HG02981 (cell line): ENCODE measurements at regions not wholly inside any gene's neighbourhood (a gene's known extent, or its start where the extent isn't known, plus 50 kb on each side); places are given as distances from the start of the nearest gene placed in this dataset.
A peak's percentile ranks its signal among the peaks of the same experiment; 100 is the strongest.

Source experiments
- ATAC-seq: cut with Tn5 transposase; IDR thresholded peaks from one replicate; pipeline ENCODE4 v1.9.1; 2021; ENCODE audit warnings: mild to moderate bottlenecking, moderate library complexity; ENCODE audit not compliant: unreplicated experiment

DNA sequence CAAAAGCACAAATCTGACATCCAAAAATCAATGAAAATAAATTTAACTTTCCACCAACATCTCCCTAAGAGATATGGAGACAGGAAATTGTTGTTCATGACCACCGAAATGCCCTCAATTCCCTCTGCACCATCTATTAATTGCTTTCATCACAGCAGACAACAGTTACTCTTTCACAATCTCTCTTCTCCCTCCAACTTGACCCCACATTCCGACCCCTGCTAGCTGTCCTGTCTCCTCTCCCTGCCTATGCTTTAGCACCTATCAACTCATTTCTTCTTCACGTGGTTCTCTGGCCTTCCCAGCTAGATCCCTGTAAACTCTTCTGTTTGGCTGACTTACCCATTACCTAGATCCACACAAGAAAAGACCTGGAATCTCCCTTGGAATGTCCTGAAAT lies 173.9 kb upstream of the ADAMTS9 start:
- no peak for ATAC-seq

DNA sequence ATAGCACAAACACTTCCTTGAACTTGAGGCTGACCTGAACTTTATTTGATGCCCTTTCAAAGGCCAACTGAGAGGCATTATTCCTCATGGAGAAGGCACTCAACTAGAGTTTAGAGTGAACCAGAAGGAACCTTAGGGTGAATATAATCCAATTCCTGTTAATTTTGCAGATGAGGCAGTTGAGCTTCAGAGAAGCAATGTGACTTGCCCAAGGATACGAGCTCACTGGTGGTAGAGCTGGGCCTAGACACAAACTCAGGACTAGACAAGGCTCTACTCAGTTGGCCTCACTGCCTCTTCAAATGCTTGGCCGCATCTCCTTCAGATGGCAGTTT lies 172.7 kb upstream of the ADAMTS9 start:
- no peak for ATAC-seq

DNA sequence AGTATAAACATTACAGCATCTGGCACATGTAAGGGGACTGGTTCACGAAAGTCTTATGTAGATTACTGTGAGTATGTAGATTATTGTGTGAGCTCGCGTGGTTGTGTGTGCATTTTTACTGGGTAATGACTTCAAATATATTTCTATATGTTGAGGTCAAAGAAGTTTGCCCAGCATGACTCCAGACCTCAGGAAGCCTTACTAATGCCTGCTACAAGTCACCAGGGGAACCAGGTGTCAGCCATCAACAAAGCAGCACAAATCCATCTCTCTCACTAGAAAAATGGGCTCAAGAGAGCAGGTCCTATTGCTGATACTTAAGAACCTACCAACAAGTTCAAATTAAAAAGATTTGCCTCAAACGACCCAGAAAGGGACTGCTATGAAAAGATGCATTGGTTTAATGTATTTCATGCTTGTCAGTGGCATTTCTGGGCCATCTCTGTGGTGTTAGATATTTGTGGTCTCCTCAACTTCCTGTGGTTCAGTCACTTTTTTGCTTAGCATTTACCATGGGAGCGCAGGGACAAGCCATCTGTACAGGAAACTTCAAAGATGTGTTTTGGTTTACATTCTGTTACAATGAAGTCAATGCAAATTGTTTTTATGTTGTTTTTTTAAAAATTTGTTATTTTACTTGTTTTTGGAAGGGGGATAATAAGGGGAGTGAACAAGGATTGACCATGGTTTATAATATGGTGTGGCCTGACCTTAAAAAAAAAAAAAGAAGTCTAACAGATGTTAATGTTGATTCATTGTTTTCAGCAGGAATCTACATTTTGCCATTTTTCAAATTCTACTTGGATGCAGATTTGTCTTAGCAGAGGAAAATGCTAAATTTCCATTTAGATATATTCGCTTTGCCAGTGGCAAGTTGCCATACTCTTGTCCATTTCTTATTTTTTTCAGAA lies 172.1 kb upstream of the ADAMTS9 start:
- ATAC-seq = no peak

DNA sequence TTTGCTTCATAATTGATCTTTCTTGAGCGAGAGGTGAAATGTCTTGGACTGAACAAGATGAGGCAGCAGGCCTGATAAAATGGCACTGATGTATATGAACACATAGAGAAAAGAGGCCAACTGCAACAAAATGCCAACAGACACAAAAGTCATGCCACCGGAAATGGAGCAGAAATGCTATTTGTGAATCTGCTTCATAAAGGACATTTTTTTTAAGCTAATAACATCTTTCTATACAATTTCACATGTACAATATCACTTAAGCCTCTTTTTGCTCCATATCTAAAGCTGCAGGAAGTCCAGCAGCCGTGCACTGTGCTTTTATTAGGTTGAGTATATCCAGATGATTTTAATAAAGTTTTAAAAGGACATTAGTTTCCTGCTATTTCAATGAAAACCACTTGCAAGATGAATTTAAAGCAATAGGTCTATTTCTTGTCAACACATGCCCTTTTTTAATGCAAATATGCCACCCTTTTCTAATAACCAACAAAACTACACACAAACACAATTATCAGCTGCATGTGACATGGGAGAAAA lies 169.2 kb upstream of the ADAMTS9 start:
- no peak for ATAC-seq

DNA sequence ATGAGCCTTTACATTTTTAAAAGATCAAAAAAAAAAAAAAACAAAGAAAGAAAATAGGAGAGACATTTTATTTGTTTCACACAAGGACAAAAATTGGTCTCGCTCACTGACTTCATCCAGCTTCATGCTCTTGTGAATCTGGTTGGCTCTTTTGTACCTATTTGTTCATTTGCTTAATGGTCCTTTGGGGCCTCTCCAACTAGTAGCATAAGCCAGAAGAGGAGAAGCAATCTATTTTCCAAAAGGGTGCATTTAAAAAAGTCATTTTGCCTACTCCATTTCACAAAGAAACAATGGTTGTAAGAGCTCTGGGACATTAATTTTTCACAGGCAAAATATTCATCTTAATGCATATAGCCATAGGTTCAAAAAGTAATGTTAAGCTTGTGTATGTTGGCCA lies 168.3 kb upstream of the ADAMTS9 start:
- no peak for ATAC-seq

DNA sequence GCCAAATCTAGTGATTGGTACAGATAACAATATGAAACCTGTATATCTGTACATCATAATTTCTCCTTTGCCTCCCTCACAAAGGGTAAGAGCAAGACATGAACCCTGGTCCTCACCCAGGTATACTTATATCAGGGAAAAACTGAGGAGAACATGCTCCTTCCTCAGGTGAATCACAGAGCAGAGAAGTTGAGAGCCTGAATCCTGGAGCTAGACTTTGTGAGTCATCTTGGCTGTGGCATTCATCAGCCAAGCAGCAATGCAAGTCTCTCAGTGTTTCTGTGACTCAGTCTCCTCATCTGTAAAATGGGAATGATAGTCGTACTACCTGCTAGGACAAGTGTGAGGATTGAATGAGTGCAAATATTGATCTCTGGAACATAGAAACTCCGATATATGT lies 165.7 kb upstream of the ADAMTS9 start:
- no peak for ATAC-seq

DNA sequence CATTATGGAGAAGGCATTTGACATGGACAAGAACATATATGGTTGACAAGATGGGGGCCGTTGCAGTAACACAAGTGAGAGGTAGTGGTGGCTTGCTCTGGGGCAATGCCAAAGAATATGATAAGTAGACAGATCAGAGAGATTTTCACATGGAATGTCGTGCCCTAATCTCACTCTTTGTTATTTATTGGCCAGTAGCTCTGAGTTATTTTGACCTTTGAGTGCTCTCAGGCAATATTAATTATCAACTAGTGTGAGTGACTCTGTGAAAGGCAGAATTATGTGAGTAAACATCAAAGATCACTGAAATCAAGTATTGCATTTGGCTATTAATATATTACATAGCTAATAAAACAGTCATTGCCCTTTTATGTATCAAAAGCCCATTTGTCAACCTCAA lies 164.9 kb upstream of the ADAMTS9 start:
- ATAC-seq = no peak

DNA sequence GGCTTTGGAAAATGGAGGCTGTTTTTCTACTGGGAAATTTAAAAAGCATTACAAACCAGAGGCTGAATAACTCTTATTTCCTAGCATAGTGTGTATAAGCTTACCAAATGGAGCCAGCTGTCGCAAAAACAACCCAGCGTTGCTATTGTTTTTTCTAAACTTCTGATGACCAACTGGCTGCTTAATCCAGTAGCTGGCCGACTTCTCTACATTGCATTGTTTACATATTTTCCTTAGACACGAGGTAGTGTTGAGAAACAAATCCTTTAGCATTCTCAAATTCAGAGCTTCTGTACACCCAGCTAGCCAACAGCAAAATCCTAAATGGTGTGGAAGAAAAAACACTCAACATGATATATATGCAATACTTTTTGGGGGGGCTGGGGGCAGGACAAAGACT lies 161.0 kb upstream of the ADAMTS9 start:
- ATAC-seq = no peak

DNA sequence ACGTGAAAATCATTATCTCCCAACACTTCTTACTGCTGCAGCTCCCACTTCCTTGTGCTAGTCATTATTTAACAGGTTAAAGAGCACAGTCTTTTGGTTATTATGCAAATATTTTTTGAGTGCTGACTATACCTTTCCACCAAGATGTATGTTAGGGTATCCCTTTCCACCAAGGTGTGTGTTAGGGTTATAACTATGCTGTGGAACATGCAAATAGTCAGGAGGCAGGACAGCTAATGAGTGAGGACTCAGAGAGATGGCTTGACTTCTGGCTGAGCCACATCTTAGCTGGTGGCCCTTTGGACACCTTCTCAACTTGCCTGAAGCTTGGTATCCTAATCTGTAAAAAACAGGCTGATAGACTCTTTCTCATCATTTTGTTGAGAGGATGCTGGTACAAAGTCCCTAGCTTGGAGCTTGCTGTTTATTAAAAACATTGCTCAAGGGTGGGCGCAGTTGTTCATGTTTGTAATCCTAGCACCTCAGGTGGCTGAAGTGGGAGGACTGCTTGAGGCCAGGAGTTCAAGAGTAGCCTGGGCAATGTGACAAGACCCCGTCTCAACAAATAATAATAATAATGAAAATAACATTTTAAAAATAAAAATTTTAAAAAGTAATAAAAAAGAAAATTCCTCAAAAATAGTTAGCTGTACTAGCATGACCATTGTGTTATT lies 160.5 kb upstream of the ADAMTS9 start:
- no peak for ATAC-seq

DNA sequence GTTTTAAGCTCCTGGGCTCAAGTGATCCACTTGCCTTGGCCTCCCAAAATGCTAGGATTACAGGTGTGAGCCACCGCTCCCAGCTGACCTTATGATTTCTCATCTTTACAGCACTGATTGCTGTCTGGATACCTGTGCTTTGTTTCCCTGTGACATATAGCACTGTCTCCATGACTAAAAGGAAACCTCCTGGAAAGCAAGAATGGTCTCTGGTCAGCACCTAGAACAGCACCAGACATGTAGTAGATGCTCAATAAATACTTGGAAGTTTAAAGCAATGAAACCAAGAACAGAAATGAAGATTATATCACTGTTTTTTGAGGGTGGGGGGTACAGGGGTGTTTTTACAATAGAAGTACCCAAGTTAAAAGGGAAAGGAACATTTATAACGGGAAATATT lies 156.8 kb upstream of the ADAMTS9 start:
- no peak for ATAC-seq

DNA sequence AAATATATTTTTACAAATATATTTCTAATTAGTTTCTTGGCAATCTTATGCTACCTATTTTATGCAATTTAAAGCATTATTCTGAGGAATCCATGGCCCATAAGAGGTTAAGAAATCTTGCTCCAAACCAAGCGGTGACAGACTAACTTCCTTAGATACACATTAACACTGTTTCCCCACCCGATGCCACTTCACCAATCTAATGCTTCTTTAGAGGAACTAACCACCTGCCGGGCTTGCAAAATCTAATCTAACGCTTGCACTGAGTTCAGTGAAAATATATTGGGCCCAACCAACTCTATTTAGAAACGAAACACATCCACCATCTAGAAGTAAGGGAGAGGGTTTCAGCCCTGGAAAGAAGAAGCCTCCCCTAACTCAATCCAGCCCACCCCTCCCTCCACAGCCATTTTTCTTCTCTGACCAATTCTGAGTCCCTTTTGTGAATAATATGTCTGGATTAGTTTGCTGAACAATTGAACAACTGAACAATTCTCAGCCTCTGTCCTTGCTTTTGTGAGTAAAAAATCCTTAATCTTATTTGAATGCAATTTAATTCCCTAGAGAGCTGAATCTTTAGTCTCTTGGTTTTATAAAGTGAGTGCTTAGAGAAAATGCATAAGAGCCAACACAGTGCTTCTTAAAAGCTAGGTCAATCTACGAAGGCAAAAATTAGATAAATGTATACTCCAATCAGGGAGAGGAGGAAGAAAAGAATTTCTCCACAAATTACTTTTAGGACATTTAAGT lies 150.4 kb upstream of the ADAMTS9 start:
- no peak for ATAC-seq

DNA sequence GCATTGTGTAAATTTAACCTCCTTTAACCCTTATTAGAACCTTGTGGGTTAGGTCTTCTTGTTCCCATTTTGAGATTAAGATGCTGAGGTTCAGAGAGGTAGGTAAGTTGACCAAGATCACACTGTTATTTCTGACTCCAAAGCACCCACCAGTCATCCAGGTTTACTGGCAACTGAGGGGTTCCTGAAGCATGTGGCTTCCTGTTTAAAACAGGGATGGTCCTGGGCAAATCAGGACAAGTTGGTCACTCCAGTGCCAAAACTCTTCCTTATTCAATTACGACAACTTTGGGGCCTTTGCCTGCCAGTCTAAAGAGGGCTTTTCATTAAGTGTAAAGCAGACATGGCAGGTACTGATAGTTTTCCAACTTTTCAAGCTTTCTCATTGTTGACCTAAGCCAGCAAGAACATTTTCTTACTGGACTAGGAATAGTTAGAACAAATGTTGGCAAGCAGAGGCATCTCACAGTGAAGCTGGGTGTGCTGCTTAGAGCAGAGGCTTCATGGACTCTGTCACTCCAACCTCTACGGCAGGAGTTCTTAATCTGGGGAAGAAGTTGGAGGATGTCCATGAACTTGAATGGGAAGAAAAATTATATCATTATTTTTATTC lies 149.4 kb upstream of the ADAMTS9 start:
- no peak for ATAC-seq

DNA sequence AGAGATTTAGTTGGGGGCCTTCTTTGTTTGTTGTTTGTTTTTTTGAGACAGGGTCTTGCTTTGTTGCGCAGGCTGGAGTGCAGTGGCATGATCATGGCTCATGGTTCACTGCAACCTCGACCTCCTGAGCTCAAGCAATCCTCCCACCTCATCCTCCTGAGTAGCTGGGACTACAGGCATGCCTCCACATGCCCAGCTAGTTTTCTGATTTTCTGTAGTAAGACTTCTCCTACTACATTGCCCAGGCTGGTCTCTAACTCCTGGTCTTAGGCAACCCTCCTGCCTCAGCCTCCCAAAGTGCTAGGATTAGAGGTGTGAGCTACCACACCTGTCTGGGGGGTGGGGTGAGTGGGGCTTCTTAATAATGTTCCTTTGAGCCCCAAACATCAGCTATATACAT lies 148.3 kb upstream of the ADAMTS9 start:
- ATAC-seq = no peak

DNA sequence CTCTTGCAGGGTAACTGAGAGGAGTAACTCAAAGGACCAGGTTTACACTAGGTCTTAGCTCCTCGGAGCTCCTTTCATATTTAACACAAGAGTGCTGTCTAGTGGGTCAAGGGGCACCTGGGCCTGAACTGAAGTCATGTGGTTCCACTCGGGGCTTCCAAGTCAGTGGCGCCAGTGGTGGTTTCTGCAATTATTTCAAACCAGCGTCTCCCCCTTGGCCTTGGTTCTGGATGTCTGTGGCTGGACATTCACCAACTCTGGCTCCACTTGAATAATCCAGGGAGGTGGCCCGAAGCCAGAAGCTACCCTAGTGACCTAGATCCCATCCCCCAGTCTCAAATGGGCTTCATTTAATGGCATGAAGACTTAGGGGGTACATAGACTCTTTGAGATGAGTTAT lies 144.3 kb upstream of the ADAMTS9 start:
- ATAC-seq = no peak

DNA sequence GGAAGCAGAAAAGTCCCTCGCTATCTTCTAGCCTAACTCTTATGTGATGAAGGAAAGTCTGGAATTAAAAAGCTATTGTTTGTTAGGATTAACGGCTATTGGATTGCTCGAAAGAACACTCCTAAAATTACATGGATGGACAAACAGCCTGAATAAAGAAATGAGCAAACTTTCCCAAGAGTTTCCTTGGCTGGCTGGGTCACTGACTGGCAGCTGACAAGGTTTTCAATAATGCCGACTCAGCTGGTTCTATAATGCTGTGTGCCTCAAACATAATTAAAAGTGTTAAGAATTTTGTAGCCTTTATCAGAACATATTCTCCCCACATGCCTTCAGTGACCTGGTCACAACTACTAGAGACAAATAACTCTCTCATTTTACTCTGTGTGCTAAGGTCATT lies 142.9 kb upstream of the ADAMTS9 start:
- no peak for ATAC-seq

DNA sequence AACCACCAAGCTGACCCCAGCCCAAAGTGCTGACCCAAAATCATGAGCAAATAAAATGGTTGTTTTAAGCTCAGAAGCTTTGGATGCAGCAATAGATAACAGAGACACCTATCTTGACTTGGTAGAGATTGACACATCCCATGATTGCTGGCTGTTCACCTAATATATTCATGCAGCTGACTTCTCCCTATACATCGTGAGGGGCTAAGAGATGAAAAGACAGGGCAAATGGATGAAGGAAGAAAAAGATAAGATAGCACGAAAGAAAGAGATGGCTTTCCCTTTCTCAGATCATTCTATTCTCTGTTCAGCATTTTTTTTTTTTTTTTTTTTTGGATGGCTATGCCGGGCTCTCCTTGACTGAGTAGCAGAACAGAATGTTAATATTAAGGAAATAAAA lies 141.5 kb upstream of the ADAMTS9 start:
- ATAC-seq = no peak

DNA sequence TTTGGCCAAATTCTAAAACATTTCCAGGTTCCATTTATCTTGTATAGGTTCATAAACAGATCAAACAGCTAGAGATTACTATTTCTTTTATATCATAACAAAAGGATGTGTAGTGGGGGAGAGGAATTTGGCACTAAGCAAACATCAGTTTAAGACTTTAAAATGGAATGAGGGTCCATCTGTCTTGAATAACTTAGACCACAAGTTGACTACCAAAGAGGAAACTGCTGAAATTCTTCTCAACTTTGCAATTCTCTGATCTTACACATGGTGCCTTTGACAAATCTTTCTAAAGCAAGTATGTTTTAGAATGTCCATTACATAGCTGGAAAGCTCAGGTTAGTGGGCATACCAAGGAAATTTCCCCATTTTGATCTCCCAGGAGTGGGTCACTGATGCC lies 140.5 kb upstream of the ADAMTS9 start:
- no peak for ATAC-seq

DNA sequence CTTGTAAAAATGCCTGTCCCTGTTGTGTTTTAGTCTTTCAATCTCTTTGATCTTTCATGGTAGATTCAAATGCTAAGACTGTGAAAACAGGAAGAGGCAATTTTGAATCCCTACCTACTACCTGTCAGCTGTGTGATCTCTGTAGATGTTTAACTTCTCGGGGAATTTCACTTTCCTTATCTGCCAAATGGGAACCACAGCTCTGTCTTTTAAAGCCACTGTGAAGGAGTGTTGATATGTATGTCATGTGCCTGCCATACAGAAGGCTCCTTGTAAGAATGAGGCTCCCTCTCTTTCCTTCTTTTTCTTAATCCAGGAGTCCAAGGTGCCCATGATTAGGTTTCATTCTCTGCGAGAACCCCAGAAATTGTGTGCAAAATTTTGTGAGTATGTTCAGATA lies 139.6 kb upstream of the ADAMTS9 start:
- peak; percentile 85 for ATAC-seq

DNA sequence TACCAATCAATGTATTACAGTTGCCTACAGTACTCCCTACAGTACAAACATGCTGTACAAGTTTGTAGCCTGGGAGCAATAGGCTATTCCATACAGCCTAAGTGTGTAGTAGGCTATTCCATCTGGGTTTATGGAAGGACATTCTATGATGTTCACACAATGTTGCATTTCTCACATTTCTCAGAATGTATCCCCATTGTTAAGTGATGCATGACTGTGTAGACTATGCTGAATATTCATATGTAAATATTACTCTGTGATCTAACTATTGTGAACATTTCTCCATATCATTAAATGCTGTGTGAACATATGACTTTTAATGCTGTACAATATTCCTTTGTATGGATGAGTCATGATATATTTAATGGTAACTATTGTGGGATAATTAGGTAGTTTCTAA lies 139.2 kb upstream of the ADAMTS9 start:
- no peak for ATAC-seq

DNA sequence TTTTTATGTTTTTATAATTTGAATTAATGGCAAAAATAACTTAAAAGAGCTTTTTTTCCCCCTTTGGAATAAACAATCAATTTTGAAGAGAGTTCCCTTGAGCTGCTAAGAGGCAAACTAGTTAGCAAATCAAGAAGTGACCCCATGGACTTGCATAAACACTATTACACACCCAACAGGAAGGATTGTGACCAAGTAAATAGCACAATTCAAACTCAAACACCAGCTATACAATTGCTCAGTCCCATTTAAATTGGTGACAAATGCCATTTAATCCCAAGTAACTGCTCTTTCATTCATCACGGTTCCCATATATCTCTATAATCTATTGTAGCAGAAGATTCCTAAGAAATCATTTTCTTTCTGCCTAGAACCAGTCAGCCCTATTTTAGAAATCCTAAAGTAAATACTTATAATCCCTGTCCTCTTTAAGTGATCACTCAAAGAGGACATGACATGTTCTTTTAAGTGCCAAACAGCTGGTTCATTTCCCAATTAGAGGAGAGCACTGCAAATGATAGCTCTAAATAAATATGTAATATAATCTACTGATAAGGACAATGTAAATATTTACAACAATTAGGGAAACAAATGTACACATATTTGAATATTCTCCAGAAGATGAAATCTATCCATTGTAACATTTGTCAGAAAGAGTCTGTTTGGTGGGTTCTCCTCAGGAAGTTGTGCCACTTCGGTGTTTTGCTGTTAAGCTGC lies 137.8 kb upstream of the ADAMTS9 start:
- no peak for ATAC-seq
